PFSK-1 (cell line): ENCODE measurements at regions not wholly inside any gene's neighbourhood (a gene's known extent, or its start where the extent isn't known, plus 50 kb on each side); places are given as distances from the start of the nearest gene placed in this dataset.

Experiments used
- POLR2AphosphoS5 ChIP-seq: IDR thresholded peaks from 2 replicates; pipeline ENCODE4 v1.6.1; 2012; ENCODE audit warnings: low read depth, mild to moderate bottlenecking, control low read depth, low read length, moderate library complexity
- REST ChIP-seq, 2 experiments: IDR thresholded peaks; 2 replicates each; pipeline versions ENCODE4 v1.6.1 to v1.8.0; 2011 to 2012; ENCODE audit warnings: low read depth in 2 of 2, low read length in 2 of 2, control low read depth in 1 of 2, inconsistent platforms in 1 of 2, mild to moderate bottlenecking in 1 of 2, moderate library complexity in 1 of 2; ENCODE audit not compliant: insufficient read depth in 1 of 2
- TAF1 ChIP-seq: IDR thresholded peaks from 2 replicates; pipeline ENCODE4 v1.6.1; 2012; ENCODE audit warnings: low read length, control low read depth, borderline replicate concordance; ENCODE audit not compliant: insufficient read depth

DNA sequence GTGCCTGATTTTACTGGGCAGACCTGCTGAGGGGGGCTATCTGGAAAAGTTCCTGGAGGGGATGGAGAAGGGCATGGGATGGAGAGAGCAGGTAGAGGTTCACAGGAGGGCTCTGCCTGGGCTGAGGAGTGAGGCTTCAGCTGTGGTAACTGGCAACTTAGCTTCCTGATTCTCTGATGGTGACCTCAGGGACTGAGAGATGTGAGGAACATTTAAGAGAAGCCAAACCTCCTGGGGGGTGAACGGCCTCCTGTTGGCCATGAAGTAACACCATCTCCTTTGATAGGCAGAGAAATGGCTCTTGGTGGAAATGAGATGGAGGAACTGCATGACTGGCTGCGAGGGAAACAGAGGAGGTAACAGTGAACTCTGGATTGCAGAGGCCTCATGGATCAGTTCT, 97.3 kb upstream of the ROPN1 start:
- TF ChIP-seq TAF1: no peak
- TF ChIP-seq POLR2AphosphoS5: no peak
- TF ChIP-seq REST (IDR thresholded peaks at IDR 0.05; ENCODE audit: insufficient read depth in 1 of 2, low read depth in 2 of 2, low read length in 2 of 2): no peak
